ENCODE measurements at regions not wholly inside any gene's neighbourhood (a gene's known extent, or its start where the extent isn't known, plus 50 kb on each side); places are given as distances from the start of the nearest gene placed in this dataset.

DNA sequence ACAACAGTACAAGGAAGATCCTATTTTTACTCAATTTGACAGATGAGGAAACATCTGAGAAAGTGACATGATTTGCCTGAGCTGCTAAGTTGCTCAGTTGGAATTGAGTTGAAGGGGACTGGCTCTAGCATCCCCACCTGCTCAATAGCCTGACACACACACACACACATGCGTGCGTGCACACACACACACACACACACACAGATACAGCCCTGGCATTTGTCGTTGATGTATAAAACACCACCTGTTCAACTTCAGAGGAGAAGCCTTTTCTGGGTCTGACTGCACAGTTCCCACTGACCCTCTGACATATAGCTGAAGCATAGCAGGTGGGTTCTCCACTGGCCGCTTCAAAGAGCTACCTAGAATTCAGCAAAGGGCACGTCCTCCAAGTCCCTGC lies 1045.9 kb downstream of the VRK1 start:
- no peak for DNase-seq

DNA sequence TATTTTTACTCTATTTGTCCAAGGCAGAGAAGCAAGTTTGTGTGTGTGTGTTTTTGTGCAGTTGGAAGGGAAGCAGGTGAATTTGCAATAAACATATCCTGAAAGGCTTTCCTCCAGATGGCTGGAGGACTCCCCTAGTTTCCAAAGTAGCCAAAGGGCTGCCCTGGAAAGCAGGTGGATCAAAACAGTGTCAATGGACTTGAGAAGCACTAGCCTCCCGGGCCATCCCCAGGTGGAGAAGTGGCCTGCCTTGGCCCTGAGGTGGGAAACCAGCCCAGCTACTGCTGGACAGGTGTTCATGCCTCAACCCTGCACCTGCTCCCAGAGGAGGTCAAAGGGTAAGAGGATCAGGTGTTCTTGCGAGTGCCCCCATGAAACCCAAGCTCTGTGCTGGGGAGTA lies 1046.9 kb downstream of the VRK1 start:
- DNase-seq = no peak

- DNase-seq = no peak
Observed at GRCh38 chr14:97846156-97846555, 1049.0 kb downstream of the VRK1 start.

DNA sequence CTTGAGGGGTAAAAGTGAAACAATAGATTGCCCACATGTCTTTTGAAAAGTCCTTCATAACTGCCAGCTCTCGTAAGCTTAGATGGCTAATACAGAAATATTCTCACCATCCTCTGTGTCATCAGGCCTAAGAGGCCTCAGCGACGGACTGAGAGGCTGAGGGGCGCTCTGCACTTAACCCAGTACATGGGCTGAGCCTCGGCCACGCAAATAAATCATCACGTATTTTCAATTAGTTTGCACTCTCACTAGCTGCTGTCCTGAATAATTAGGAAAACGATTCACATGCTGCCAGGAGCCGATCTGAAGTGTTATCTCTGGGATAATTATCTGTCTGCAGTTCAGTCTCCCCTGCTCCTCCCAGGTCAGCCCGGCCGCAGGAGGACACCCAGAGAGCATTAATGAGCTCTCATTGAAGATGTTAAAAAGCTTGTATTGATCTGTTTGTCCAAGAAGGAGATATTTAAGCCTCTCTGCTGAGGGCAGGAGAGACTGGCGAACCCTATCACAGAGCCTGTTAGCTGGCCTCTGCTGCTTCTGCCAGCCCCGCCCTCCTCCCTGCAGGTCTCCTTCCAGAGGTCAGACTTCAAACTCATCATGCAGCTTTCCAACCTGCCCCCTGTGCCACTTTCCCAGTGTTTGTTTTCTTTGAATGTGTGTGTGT lies 1051.3 kb downstream of the VRK1 start:
- no peak for DNase-seq

DNA sequence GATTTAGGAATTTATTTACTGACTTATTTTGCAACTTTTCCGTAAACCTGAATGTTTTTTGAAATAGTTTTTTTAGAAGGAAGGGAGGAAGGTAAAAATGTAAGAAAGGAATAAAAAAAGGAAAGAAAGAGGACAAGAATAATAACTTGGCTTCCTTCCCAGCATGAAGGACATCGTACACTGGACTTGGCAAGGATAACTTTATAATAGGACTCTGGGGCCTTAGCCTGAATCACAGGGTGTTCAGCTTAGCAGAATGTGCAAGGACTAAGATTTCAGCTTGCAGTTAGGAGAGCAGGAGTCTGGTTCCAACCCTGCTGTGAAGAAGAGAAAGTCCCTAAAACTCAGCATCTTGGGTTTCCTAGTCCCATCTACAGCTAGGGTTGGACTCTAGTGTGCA lies 1053.3 kb downstream of the VRK1 start:
- DNase-seq = no peak

- no peak for DNase-seq
Observed at GRCh38 chr14:97850886-97851285, 1053.7 kb downstream of the VRK1 start.

GRCh38 chr14:97851428-97851995 lies 1054.3 kb downstream of the VRK1 start:
- DNase-seq = no peak

DNA sequence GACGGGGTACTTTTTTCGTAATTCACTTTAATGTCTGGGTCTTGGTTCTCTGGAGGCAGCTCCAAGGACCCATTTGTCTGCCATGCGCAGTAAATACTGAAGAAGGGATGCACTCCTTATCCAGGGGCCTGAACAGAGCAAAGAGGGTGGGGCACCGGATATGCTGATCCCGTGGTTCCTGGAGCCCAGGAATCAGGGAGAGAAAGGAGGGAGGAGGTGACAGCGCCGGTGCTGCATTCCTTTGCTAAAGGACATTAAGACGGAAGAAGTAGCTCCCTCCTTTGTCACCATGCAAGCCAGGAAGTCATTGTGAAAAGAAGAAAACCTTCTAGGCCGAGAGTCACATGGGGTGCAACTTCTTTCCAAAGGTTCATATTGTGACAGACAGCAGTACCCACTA lies 1057.7 kb downstream of the VRK1 start:
- DNase-seq = no peak

GRCh38 chr14:97866195-97866594 lies 1069.0 kb downstream of the VRK1 start:
- no peak for DNase-seq

GRCh38 chr14:97866664-97867063 lies 1069.5 kb downstream of the VRK1 start:
- no peak for DNase-seq

- DNase-seq = no peak
Observed at GRCh38 chr14:97873291-97873690, 1076.1 kb downstream of the VRK1 start.

DNA sequence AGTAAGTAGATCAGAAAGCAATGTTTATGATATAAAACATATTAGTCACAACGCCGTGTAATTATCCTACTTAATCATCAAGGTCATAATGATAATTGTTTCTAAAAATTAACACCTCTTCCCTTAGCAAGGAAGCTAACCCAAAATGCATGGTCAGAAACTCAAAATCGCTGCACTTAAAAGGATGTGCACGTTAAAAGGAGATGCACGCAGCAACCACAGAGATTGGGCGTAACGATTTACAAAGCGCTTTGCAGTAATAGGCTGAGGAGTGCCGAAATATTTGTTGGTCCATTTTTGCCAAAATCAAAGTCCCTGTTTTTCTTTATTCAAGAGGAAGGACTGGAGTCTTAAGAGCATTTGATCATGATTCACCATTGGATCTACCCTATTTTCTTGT lies 1077.2 kb downstream of the VRK1 start:
- no peak for DNase-seq

- DNase-seq = no peak
Observed at GRCh38 chr14:97878206-97878605, 1081.0 kb downstream of the VRK1 start.

GRCh38 chr14:97878727-97879126 lies 1081.5 kb downstream of the VRK1 start:
- no peak for DNase-seq

DNA sequence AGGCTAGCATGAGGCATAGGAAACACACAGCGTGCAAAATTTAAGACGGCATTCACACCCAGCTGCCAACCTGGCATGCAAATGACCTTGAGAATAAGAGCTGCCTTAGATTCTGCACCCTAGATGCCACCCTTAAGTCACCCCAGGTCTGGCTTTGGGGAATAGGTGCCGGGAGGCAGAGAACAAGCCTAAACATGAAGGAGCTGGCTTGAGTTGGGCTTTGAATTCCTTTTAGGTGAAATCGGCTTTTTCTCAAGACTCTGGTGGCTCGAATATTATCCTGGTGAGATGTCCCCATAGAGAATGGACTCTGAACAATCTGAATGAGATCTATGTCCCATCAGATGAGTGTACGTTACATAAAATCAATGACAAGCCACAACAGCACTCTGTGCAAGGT lies 1090.5 kb downstream of the VRK1 start:
- DNase-seq = no peak

- DNase-seq = no peak
Observed at GRCh38 chr14:97888331-97888730, 1091.1 kb downstream of the VRK1 start.

GRCh38 chr14:97891515-97891914 lies 1094.3 kb downstream of the VRK1 start:
- DNase-seq = no peak

DNA sequence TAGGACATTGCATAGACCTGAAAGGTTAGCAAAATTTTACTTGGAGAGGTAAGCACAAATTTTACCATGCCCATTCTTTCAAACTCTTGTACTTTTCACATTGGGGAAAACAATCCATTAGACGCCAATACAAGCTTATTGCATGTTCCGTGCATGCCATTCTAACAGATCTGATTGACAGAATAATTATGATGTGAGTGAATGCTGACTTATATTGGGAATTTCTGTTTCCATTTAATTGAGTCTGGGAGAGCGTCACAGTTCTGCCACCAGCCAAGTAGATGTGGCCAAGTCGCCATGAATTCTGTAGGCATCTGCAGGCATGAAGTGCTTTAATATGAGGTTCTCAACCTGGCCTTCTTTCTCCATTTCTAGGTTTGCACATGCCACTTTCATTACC lies 1097.4 kb downstream of the VRK1 start:
- DNase-seq = no peak

GRCh38 chr14:97900196-97900854 lies 1103.1 kb downstream of the VRK1 start:
- no peak for DNase-seq

DNA sequence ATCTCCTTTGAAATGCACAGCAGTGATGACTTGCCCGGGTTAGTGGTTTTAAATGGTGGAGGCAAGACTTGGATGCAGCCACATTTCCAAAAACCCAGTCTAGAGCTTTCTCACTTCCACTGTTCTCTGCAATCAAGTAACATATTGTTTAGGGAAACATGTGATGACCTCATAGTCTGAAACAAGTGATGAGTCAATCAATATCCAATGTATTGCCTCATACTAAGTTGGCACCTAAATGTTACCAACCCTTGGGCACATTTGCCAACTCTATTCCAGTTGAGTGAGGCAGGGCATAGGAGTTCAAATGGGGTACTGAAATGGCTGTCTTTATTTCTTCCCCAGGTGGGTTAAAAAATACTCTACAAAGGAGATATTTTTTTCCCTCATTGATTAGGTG lies 1105.4 kb downstream of the VRK1 start:
- no peak for DNase-seq

DNA sequence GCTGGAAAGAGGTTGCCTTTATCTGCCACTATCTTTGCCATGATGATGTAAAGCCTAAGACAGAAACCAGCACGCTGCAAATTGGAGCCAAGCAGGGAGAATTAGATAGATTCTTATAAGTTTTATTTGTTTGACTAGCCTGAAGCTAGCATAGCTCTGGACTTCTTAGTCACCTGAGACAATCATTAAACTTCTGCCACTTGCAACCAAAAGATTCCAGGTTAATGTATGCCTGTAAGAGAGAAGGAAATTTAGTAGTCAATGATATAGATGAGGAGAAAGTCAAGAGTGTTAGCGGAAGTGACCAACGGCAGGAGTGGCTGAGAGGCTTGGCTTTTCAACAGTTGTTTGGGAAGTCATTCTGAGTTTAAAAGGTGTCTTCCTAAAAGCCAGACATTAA lies 1106.6 kb downstream of the VRK1 start:
- no peak for DNase-seq

GRCh38 chr14:97912217-97912616 lies 1115.0 kb downstream of the VRK1 start:
- no peak for DNase-seq

GRCh38 chr14:97916100-97916499 lies 1118.9 kb downstream of the VRK1 start:
- no peak for DNase-seq

GRCh38 chr14:97916669-97917568 lies 1119.7 kb downstream of the VRK1 start:
- DNase-seq = no peak

Measured in suppressor macrophage treated with lipopolysaccharide for 4 hours (primary cell).